ENCODE measurements at regions not wholly inside any gene's neighbourhood (a gene's known extent, or its start where the extent isn't known, plus 50 kb on each side); places are given as distances from the start of the nearest gene placed in this dataset.

DNA sequence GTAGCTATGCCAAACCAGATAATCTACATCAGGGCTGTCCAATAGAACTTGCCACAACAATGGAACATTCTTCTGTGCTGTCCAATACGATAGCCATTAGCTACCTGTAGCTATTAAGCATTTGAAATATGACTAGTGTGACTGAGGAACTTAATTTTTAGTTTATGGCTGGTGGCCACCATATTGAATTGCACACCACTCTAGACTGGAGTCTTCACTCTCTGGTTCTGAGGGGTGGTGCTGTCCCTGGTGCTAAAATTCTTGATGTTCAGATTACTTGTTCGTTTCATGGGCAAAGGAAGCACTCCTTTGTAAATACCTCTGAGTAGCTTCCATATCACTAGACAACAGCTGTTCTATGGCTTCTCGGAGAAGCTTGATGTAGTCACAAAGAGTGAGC, 296.6 kb downstream of the NPIPA8 start:
- intact Hi-C loops (cut with micrococcal nuclease; ENCODE audit: unreplicated experiment) (no loop called here), in situ Hi-C loops (cut with HindIII; ENCODE audit: extremely low pct_ligation_motif_present, low pct_unique_long_range_greater_than_20kb) (no loop called here)
- no peaks in the 10 kb centered on the region for H3K9me3 ChIP-seq (ENCODE audit: low read length)
- DNase-seq (ENCODE audit: low spot score) (no peak), ATAC-seq (no peak), FAIRE-seq (no peak)
- BruUV-seq (replicated peaks) = no TSS peak
- H3K36me3 ChIP-seq (replicated peaks in 1 of 2; ENCODE audit: control insufficient read depth in 1 of 2, insufficient read depth in 2 of 2, low read length in 2 of 2) = no peaks in the 10 kb centered on the region
- ChIA-PET CTCF (ENCODE audit: low intra/inter-chr PET ratio, low total read pairs) (no interaction called here), POLR2A (no interaction called here)
- TF ChIP-seq, protein P1, sequence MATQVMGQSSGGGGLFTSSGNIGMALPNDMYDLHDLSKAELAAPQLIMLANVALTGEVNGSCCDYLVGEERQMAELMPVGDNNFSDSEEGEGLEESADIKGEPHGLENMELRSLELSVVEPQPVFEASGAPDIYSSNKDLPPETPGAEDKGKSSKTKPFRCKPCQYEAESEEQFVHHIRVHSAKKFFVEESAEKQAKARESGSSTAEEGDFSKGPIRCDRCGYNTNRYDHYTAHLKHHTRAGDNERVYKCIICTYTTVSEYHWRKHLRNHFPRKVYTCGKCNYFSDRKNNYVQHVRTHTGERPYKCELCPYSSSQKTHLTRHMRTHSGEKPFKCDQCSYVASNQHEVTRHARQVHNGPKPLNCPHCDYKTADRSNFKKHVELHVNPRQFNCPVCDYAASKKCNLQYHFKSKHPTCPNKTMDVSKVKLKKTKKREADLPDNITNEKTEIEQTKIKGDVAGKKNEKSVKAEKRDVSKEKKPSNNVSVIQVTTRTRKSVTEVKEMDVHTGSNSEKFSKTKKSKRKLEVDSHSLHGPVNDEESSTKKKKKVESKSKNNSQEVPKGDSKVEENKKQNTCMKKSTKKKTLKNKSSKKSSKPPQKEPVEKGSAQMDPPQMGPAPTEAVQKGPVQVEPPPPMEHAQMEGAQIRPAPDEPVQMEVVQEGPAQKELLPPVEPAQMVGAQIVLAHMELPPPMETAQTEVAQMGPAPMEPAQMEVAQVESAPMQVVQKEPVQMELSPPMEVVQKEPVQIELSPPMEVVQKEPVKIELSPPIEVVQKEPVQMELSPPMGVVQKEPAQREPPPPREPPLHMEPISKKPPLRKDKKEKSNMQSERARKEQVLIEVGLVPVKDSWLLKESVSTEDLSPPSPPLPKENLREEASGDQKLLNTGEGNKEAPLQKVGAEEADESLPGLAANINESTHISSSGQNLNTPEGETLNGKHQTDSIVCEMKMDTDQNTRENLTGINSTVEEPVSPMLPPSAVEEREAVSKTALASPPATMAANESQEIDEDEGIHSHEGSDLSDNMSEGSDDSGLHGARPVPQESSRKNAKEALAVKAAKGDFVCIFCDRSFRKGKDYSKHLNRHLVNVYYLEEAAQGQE (IDR thresholded peaks at IDR 0.05; ENCODE audit: borderline replicate concordance in 1 of 2, low read depth in 1 of 2, low read length in 2 of 2) = peak; percentile 24 to 90
- TF ChIP-seq NFRKB (IDR thresholded peaks at IDR 0.05) = no peak
- TF ChIP-seq EHMT2 (IDR thresholded peaks at IDR 0.05; ENCODE audit: borderline replicate concordance, low read depth, low read length) = peak; percentile 79; the same call in 1 of the 2 replicates
- TF ChIP-seq MIER2 (CRISPR knock-in tag; IDR thresholded peaks at IDR 0.05) = peak; percentile 90
- H3K4me2 ChIP-seq (ENCODE audit: low read depth, low read length) = no peak overlapping the region
- H3K27me3 ChIP-seq (ENCODE audit: control insufficient read depth in 1 of 2, insufficient read depth in 2 of 2, low read length in 2 of 2) = no peaks in the 10 kb centered on the region
- H3K79me2 ChIP-seq (ENCODE audit: insufficient read depth, low read length) = no peaks in the 10 kb centered on the region
- H4K20me1 ChIP-seq (ENCODE audit: insufficient read depth, low read length) = no peaks in the 10 kb centered on the region
- H3K27ac ChIP-seq (ENCODE audit: extremely low read length, insufficient read depth, low read length) = no peak overlapping the region
- no peak overlapping the region for H2AFZ ChIP-seq (ENCODE audit: low read length)
- H3K9ac ChIP-seq (ENCODE audit: insufficient read depth, low read depth, low read length) = no peak overlapping the region
- H3K4me3 ChIP-seq (replicated peaks in 1 of 3; ENCODE audit: insufficient read depth in 1 of 3, low read depth in 2 of 3, low read length in 3 of 3) = no peak overlapping the region
- H3K4me1 ChIP-seq (ENCODE audit: insufficient read depth, low read length) = no peaks in the 10 kb centered on the region
- WGBS (ENCODE audit: low lambda C conversion rate) = 5% methylated on average over 3 of the region's 3 CpGs

DNA sequence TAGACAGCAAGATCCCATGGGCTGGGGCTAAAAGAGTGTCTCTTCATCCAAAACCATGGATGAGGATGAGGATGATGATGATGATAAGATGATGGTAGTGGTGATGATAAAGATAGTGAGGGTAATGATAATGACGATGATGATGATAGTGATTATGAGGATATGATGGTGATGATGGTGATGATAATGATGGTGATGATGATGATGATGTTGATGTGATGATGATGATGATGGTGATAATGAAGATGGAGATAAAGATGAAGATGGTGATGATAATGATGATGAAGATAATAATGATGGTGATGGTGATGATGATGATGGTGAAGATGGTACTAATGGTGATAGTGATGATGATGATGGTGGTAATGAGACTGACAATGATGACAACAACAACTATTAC, 299.5 kb downstream of the NPIPA8 start:
- no peak for FAIRE-seq
- Histone ChIP-seq H3K9ac (ENCODE audit: insufficient read depth, low read depth, low read length) (no peak overlapping the region), H3K27ac (ENCODE audit: extremely low read length, insufficient read depth, low read length) (no peak overlapping the region), H3K27me3 (ENCODE audit: control insufficient read depth in 1 of 2, insufficient read depth in 2 of 2, low read length in 2 of 2) (no peaks in the 10 kb centered on the region), H4K20me1 (ENCODE audit: insufficient read depth, low read length) (no peaks in the 10 kb centered on the region), H3K4me3 (replicated peaks in 1 of 3; ENCODE audit: insufficient read depth in 1 of 3, low read depth in 2 of 3, low read length in 3 of 3) (no peak overlapping the region), H3K9me3 (ENCODE audit: low read length) (no peaks in the 10 kb centered on the region), H3K36me3 (replicated peaks in 1 of 2; ENCODE audit: control insufficient read depth in 1 of 2, insufficient read depth in 2 of 2, low read length in 2 of 2) (no peaks in the 10 kb centered on the region), H3K4me2 (ENCODE audit: low read depth, low read length) (no peak overlapping the region), H2AFZ (ENCODE audit: low read length) (no peak overlapping the region), H3K79me2 (ENCODE audit: insufficient read depth, low read length) (no peaks in the 10 kb centered on the region), H3K4me1 (ENCODE audit: insufficient read depth, low read length) (no peaks in the 10 kb centered on the region)
- WGBS (ENCODE audit: low lambda C conversion rate) = 0% methylated on average over 1 of the region's 1 CpG
- no peak for DNase-seq (ENCODE audit: low spot score)
- in situ Hi-C loops (cut with HindIII; ENCODE audit: extremely low pct_ligation_motif_present, low pct_unique_long_range_greater_than_20kb) (no loop called here), intact Hi-C loops (cut with micrococcal nuclease; ENCODE audit: unreplicated experiment) (no loop called here)
- ChIA-PET CTCF (ENCODE audit: low intra/inter-chr PET ratio, low total read pairs) (no interaction called here), POLR2A (no interaction called here)
- ATAC-seq = no peak
- no TSS peak for BruUV-seq (replicated peaks)
- no peak for TF ChIP-seq SRSF1 (optimal IDR thresholded peaks at IDR 0.05; ENCODE audit: low read depth, low read length)
- TF ChIP-seq ZFP82 (CRISPR knock-in tag; IDR thresholded peaks at IDR 0.05; ENCODE audit: borderline replicate concordance) = no peak
- peak; percentile 93; the same call in 1 of the 2 replicates for TF ChIP-seq SOX6 (IDR thresholded peaks at IDR 0.05)
- TF ChIP-seq SOX6 (CRISPR knock-in tag; IDR thresholded peaks at IDR 0.05) = no peak
- TF ChIP-seq, protein P2, sequence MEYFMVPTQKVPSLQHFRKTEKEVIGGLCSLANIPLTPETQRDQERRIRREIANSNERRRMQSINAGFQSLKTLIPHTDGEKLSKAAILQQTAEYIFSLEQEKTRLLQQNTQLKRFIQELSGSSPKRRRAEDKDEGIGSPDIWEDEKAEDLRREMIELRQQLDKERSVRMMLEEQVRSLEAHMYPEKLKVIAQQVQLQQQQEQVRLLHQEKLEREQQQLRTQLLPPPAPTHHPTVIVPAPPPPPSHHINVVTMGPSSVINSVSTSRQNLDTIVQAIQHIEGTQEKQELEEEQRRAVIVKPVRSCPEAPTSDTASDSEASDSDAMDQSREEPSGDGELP (IDR thresholded peaks at IDR 0.05; ENCODE audit: borderline replicate concordance, low read depth) = no peak
- TF ChIP-seq RAD51 (IDR thresholded peaks at IDR 0.05; ENCODE audit: borderline replicate concordance) = no peak
- peak; percentile 77 for TF ChIP-seq PHB2 (IDR thresholded peaks at IDR 0.05; ENCODE audit: partially characterized antibody)
- TF ChIP-seq EEA1 (CRISPR knock-in tag; IDR thresholded peaks at IDR 0.05; ENCODE audit: borderline replicate concordance) = no peak
- TF ChIP-seq REPIN1 (CRISPR knock-in tag; IDR thresholded peaks at IDR 0.05; ENCODE audit: borderline replicate concordance, low read depth) = no peak
- TF ChIP-seq ZNF781 (CRISPR knock-in tag; IDR thresholded peaks at IDR 0.05; ENCODE audit: borderline replicate concordance, not compliant biosample characterization) = no peak
- no peak for TF ChIP-seq MED13 (CRISPR knock-in tag; IDR thresholded peaks at IDR 0.05)

Measured in HepG2 (cell line).